GM18873 (cell line): ENCODE measurements at regions not wholly inside any gene's neighbourhood (a gene's known extent, or its start where the extent isn't known, plus 50 kb on each side); places are given as distances from the start of the nearest gene placed in this dataset.
"Not testable (repeated sequence)": the region's sequence is repeated elsewhere in the genome, so short reads cannot be mapped to it uniquely, and the experiment has no call there.

Experiments
- ATAC-seq: cut with Tn5 transposase; IDR thresholded peaks from one replicate; pipeline ENCODE4 v1.9.1; 2021; ENCODE audit warnings: mild to moderate bottlenecking, moderate library complexity, moderate number of reproducible peaks; ENCODE audit not compliant: unreplicated experiment, low FRiP score

- not testable (repeated sequence) for ATAC-seq
These were observed 134.5 kb upstream of the RBMS1 start for GRCh38 chr2:160628020-160628637.

DNA sequence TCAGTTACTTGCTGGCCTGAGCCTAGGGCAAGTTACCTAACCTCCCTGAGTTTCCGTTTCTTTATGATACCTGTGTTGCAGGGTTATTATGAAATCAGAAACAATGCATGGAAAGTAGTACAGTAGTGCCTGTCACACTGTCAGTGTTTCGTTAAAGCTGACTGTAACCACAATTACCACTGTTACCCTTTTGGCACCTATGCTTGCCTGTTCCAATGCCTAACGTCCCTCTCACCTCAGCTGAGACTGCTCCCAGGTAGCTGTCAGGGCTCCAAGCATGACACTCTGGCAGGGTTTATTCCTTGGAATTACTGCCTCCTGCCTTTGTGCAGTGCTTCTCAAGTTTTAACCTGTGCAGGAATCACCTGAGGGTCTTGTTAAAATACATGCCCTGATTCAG lies 135.2 kb upstream of the RBMS1 start:
- ATAC-seq = no peak

- no peak for ATAC-seq
These were observed 137.4 kb upstream of the RBMS1 start for GRCh38 chr2:160630801-160631590.

DNA sequence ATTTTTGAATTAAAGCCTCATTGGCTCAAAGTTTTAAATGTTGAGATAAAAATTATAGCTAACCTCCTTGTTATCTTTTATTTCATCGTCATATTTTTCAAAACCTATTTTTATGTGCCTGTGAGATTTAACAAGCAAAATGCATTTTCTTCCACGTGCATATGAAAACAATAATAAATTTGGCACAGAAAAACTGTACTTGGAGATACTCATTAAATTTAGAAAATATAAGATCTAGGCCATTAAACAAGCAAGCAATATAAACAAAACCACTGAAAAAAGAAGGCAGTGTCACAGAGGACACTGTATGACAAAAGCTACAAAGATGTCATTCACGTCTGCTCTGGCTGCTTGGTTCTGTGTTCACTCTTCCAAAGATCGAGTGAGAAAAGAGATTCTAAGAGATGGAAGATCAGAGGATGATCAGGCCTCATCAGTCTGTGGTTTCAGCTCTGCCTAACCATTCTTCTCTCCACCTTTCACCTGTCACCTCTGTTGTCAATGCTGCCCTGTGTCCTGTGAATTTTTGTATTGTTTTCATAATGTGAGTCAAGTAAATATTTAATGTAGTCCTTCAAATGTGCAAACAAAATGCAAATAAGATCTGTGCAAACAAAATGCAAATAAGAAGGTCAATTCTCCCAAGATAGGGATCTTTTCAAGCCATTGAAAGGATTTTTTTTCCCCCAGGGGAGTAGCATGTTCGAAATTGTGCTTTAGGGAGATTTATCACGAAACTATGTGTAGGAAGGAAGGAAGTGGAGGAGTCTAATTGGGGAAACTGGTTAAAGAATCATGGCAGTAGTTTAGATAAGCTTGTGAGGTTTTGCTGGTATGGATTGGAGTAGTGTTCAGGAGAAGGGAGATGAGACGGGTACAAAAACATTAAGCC lies 138.7 kb upstream of the RBMS1 start:
- no peak for ATAC-seq

- no peak for ATAC-seq
These were observed 140.8 kb upstream of the RBMS1 start for GRCh38 chr2:160634436-160634835.

DNA sequence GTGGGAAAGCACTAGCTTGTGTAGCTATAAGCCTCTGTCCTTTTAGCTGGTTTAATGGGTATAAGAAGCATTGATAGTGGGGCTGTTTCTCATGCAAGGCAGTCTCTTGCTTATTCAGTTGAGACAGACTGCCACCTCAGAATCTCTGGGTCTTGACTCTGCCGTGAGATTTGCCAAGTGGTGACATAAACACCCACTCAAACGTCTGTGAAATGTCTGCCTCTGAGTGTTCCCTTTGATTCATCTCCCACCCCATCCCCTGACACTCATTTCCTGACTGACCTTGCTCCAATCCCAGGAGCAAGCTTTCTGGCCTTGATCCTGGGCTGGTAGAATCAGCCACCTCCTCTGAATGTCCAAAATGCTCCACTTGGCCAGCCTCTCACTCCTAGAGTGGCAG lies 141.9 kb upstream of the RBMS1 start:
- no peak for ATAC-seq

DNA sequence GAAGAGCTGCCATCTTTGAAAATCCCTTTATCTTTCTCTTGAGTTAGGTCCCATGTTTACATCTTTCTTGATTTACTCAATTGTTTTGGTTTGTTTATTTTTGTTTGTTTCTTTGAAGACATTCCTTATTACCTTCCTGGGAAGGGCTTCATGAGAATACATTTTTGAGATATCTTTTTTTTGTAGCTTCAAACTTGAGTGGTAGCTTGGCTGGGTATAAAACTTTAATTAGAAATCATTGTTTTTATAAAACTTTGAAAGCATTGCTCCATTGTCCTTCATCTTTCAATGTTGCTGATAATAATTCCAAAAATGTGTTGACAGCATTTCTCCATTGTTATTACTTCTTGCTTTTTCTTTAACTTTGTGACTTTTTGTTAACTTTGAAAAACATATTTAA lies 145.9 kb upstream of the RBMS1 start:
- ATAC-seq = no peak

- no peak for ATAC-seq
These were observed 153.3 kb upstream of the RBMS1 start for GRCh38 chr2:160646684-160647444.

GRCh38 chr2:160647967-160648685 lies 154.5 kb upstream of the RBMS1 start:
- ATAC-seq = no peak

- ATAC-seq = no peak
These were observed 156.1 kb upstream of the RBMS1 start for GRCh38 chr2:160649698-160650097.

- ATAC-seq = no peak
These were observed 156.8 kb upstream of the RBMS1 start for GRCh38 chr2:160650196-160651118.

- ATAC-seq = no peak
These were observed 158.0 kb upstream of the RBMS1 start for GRCh38 chr2:160651416-160652200.

- ATAC-seq = no peak
These were observed 158.6 kb upstream of the RBMS1 start for GRCh38 chr2:160652236-160652635.

- ATAC-seq = no peak
These were observed 163.6 kb upstream of the RBMS1 start for GRCh38 chr2:160657196-160657595.

- ATAC-seq = no peak
These were observed 165.2 kb upstream of the RBMS1 start for GRCh38 chr2:160658851-160659250.

DNA sequence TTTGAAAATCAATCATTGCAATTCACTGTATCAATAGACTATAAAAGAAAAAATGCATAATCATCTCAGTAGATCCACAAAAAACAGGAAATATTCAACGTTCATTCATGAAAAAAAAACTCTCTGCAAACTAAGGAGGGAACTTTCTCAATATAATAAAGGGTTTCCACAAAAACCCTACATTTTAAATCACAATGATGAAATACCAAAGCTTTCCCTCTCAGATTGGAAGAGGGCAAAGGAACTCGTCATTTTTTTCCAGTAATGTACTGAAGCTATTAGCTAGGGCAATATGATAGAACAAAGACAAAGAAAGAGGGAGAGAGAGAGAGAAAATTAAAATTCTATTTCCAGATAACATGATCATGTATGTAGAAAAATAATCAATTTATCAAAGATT lies 167.1 kb upstream of the RBMS1 start:
- ATAC-seq = no peak

- ATAC-seq = no peak
These were observed 171.1 kb upstream of the RBMS1 start for GRCh38 chr2:160664603-160665140.
